ENCODE measurements at regions not wholly inside any gene's neighbourhood (a gene's known extent, or its start where the extent isn't known, plus 50 kb on each side); places are given as distances from the start of the nearest gene placed in this dataset.

- H3K4me1 ChIP-seq (ENCODE audit: control insufficient read depth, insufficient read depth, low read length), result peaks cover 3% of the 10 kb centered on the region
- no peak overlapping the region for H3K4me3 ChIP-seq (ENCODE audit: low read depth, low read length)
- no peak for DNase-seq (ENCODE audit: low read depth in 4 of 6, low spot score in 6 of 6)
- H3K36me3 ChIP-seq (ENCODE audit: control insufficient read depth, insufficient read depth, low read length), result no peaks in the 10 kb centered on the region
- WGBS (ENCODE audit: insufficient coverage), result 69% methylated on average over 4 of the region's 6 CpGs
- no peak overlapping the region for H3K27ac ChIP-seq (ENCODE audit: low read depth, low read length)
- peaks cover 2% of the 10 kb centered on the region for H3K9me3 ChIP-seq (ENCODE audit: control insufficient read depth, insufficient read depth, low read length)
- H3K27me3 ChIP-seq (ENCODE audit: control insufficient read depth, insufficient read depth, low read length), result peaks cover 7% of the 10 kb centered on the region
Observed at GRCh38 chr12:114302606-114303315, 103.2 kb downstream of the TBX5 start.

DNA sequence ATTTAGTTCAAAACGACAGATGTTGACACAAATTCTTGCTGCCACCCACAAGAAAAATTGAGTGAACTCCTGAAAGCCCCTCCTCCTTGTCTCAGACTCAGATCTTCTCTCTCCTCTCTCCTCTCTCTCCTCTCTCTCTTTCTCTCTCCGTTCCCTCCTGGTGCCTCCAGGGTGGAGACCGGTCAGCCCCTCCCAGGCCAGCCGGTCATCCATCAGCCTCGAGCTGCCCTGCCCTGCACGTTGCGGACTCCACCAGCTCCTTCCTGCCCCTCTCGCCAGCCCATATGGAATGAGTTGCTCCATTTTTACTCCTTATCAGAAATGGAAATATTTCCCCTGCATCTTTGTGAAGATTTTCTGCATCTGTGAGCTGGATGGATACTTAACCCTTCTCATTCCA, 103.8 kb downstream of the TBX5 start:
- peaks cover 2% of the 10 kb centered on the region for H3K9me3 ChIP-seq (ENCODE audit: control insufficient read depth, insufficient read depth, low read length)
- no peak overlapping the region for H3K4me3 ChIP-seq (ENCODE audit: low read depth, low read length)
- 9% methylated on average over 8 of the region's 8 CpGs for WGBS (ENCODE audit: insufficient coverage)
- H3K4me1 ChIP-seq (ENCODE audit: control insufficient read depth, insufficient read depth, low read length), result peaks cover 3% of the 10 kb centered on the region
- no peaks in the 10 kb centered on the region for H3K36me3 ChIP-seq (ENCODE audit: control insufficient read depth, insufficient read depth, low read length)
- peak in 1 of 6 donors; percentile 15 for DNase-seq (ENCODE audit: low read depth in 4 of 6, low spot score in 6 of 6)
- H3K27ac ChIP-seq (ENCODE audit: low read depth, low read length), result no peak overlapping the region
- H3K27me3 ChIP-seq (ENCODE audit: control insufficient read depth, insufficient read depth, low read length), result peaks cover 7% of the 10 kb centered on the region

DNA sequence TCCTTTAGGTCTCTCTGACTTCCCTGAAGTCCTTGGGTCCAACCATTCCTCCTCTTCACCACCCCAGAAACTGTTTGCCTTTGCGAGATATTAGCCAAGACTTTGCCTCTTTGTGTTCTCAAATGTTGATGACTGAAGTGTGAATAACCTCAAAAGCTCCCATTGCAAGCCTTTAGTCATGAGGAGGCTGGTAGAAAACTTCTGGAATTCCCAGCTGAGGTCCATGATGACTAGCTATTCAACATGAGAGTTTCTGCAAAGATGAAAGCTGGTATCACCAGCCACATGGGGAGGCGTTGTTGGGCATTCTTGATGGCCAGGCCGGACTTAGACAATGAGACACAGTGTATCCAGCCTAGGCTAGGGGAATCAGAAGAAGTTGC, 111.7 kb downstream of the TBX5 start:
- no peaks in the 10 kb centered on the region for H3K4me1 ChIP-seq (ENCODE audit: control insufficient read depth, insufficient read depth, low read length)
- no peak overlapping the region for H3K4me3 ChIP-seq (ENCODE audit: low read depth, low read length)
- H3K27me3 ChIP-seq (ENCODE audit: control insufficient read depth, insufficient read depth, low read length), result peaks cover 3% of the 10 kb centered on the region
- H3K27ac ChIP-seq (ENCODE audit: low read depth, low read length), result no peak overlapping the region
- DNase-seq (ENCODE audit: low read depth in 4 of 6, low spot score in 6 of 6), result no peak
- H3K36me3 ChIP-seq (ENCODE audit: control insufficient read depth, insufficient read depth, low read length), result no peaks in the 10 kb centered on the region
- WGBS (ENCODE audit: insufficient coverage), result 83% methylated on average over 1 of the region's 3 CpGs
- H3K9me3 ChIP-seq (ENCODE audit: control insufficient read depth, insufficient read depth, low read length), result no peaks in the 10 kb centered on the region

DNA sequence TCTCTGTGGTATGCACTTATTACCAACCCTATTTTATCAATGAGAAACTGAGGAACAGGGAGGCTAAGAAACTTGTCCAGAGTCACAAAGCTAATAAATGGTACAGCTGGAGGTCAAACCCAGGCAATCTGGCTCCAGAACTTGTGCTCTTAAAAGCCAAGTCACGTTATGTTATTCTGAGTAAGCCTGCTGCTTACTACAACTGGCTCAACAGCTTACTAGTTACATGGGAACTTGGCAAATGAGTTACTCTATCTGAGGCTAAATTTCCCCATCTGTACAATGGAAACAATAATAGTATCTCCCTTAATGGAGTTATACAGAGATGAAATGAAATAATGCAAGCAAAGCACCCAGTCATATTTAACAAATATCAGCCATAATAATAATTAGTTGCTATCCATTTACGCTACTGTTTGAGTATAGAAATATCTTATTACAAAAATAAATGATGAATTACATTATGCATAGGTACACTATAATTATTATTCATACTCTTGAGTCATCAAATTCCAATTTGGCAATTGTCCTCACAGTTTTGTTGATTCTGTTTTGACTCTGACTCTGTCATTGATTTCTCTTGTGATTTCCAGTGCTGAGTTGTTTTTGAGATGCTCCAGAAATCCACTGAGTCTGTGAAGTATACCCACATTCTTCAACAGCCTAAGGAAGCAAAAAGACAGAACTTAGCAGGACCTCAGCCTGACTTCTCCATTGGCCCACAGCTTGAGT, 112.2 kb downstream of the TBX5 start:
- Histone ChIP-seq H3K27ac (ENCODE audit: low read depth, low read length) (no peak overlapping the region), H3K4me1 (ENCODE audit: control insufficient read depth, insufficient read depth, low read length) (no peaks in the 10 kb centered on the region), H3K4me3 (ENCODE audit: low read depth, low read length) (no peak overlapping the region), H3K36me3 (ENCODE audit: control insufficient read depth, insufficient read depth, low read length) (no peaks in the 10 kb centered on the region), H3K27me3 (ENCODE audit: control insufficient read depth, insufficient read depth, low read length) (peaks cover 3% of the 10 kb centered on the region), H3K9me3 (ENCODE audit: control insufficient read depth, insufficient read depth, low read length) (no peaks in the 10 kb centered on the region)
- WGBS (ENCODE audit: insufficient coverage), result no CpG with 5 or more reads among the region's 2 CpGs
- DNase-seq (ENCODE audit: low read depth in 4 of 6, low spot score in 6 of 6), result no peak

- Histone ChIP-seq H3K9me3 (ENCODE audit: control insufficient read depth, insufficient read depth, low read length) (no peaks in the 10 kb centered on the region), H3K27me3 (ENCODE audit: control insufficient read depth, insufficient read depth, low read length) (peaks cover 3% of the 10 kb centered on the region), H3K36me3 (ENCODE audit: control insufficient read depth, insufficient read depth, low read length) (no peaks in the 10 kb centered on the region), H3K4me3 (ENCODE audit: low read depth, low read length) (no peak overlapping the region), H3K4me1 (ENCODE audit: control insufficient read depth, insufficient read depth, low read length) (no peaks in the 10 kb centered on the region), H3K27ac (ENCODE audit: low read depth, low read length) (no peak overlapping the region)
- no peak for DNase-seq (ENCODE audit: low read depth in 4 of 6, low spot score in 6 of 6)
- 67% methylated on average over 1 of the region's 3 CpGs for WGBS (ENCODE audit: insufficient coverage)
Observed at GRCh38 chr12:114293073-114293472, 112.9 kb downstream of the TBX5 start.

DNA sequence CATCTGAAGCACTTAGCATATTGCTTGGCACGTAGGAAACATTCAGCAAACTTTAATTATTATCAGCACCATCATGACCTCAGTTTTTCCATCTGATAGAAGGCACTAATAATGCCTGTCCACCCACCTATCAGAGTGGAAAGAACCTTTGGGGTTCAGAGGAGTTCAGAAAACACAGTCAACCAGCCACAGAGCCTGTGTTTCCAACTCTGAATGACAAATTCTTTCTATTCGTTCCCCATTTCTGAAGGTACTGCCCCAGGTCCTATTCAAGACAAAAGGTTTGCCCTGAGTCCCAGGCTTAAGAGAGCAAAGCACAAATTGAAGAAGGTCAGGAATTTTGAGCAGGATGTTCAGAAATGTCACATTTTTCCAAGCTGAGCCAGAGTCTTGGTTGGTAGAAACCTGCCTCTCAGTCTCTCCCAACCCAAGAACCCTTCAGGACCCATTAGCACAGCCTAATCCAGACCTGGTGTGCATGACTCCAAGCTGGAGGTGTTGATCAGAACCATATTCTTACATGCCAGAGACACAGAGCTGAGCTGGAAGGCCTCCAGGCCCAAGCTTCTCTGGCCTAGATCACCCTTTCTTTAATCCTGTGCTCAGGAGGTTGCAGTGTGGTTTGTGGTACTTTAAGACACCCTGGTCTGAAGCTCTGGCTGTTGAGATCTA, 114.4 kb downstream of the TBX5 start:
- Histone ChIP-seq H3K36me3 (ENCODE audit: control insufficient read depth, insufficient read depth, low read length) (no peaks in the 10 kb centered on the region), H3K4me3 (ENCODE audit: low read depth, low read length) (no peak overlapping the region)
- WGBS (ENCODE audit: insufficient coverage), result 80% methylated on average over 1 of the region's 2 CpGs

GRCh38 chr12:114287821-114288525, 118.0 kb downstream of the TBX5 start:
- WGBS (ENCODE audit: insufficient coverage), result 20% methylated on average over 1 of the region's 3 CpGs
- Histone ChIP-seq H3K4me3 (ENCODE audit: low read depth, low read length) (no peak overlapping the region), H3K9me3 (ENCODE audit: control insufficient read depth, insufficient read depth, low read length) (no peaks in the 10 kb centered on the region), H3K4me1 (ENCODE audit: control insufficient read depth, insufficient read depth, low read length) (no peaks in the 10 kb centered on the region), H3K27me3 (ENCODE audit: control insufficient read depth, insufficient read depth, low read length) (peaks cover 3% of the 10 kb centered on the region), H3K36me3 (ENCODE audit: control insufficient read depth, insufficient read depth, low read length) (no peaks in the 10 kb centered on the region), H3K27ac (ENCODE audit: low read depth, low read length) (no peak overlapping the region)
- DNase-seq (ENCODE audit: low read depth in 4 of 6, low spot score in 6 of 6), result peak in 1 of 6 donors; percentile 12

More for the DNA sequence above, 114.4 kb downstream of the TBX5 start:
- no peak for DNase-seq (ENCODE audit: low read depth in 4 of 6, low spot score in 6 of 6)
- H3K9me3 ChIP-seq (ENCODE audit: control insufficient read depth, insufficient read depth, low read length), result no peaks in the 10 kb centered on the region
- H3K27ac ChIP-seq (ENCODE audit: low read depth, low read length), result no peak overlapping the region
- no peaks in the 10 kb centered on the region for H3K4me1 ChIP-seq (ENCODE audit: control insufficient read depth, insufficient read depth, low read length)
- H3K27me3 ChIP-seq (ENCODE audit: control insufficient read depth, insufficient read depth, low read length), result peaks cover 3% of the 10 kb centered on the region

- H3K27me3 ChIP-seq (ENCODE audit: control insufficient read depth, insufficient read depth, low read length), result no peaks in the 10 kb centered on the region
- H3K27ac ChIP-seq (ENCODE audit: low read depth, low read length), result no peak overlapping the region
- H3K4me1 ChIP-seq (ENCODE audit: control insufficient read depth, insufficient read depth, low read length), result no peaks in the 10 kb centered on the region
- H3K9me3 ChIP-seq (ENCODE audit: control insufficient read depth, insufficient read depth, low read length), result no peaks in the 10 kb centered on the region
- no CpG with 5 or more reads among the region's 2 CpGs for WGBS (ENCODE audit: insufficient coverage)
- H3K4me3 ChIP-seq (ENCODE audit: low read depth, low read length), result no peak overlapping the region
- DNase-seq (ENCODE audit: low read depth in 4 of 6, low spot score in 6 of 6), result no peak
- no peaks in the 10 kb centered on the region for H3K36me3 ChIP-seq (ENCODE audit: control insufficient read depth, insufficient read depth, low read length)
Observed at GRCh38 chr12:114286145-114286544, 119.8 kb downstream of the TBX5 start.

DNA sequence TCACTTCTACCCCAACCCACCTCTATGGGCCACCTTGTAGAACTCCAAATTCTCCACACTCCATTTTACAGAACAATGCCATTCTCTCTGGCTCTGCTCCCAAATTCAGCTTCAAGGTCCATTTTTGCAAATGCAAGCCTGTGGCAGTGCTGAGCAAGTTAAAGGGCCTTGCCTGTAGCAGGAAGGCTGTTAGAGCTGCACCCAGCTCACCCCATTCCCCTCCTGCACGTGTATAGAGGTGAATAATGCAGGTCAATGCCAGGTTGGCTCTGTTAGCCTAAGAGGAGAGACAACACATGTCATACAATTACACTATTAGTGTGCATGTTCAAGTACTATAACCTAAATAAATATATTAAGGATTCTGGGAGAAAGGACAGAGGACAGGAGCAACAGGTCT, 120.4 kb downstream of the TBX5 start:
- no peak overlapping the region for H3K27ac ChIP-seq (ENCODE audit: low read depth, low read length)
- no peaks in the 10 kb centered on the region for H3K36me3 ChIP-seq (ENCODE audit: control insufficient read depth, insufficient read depth, low read length)
- H3K4me1 ChIP-seq (ENCODE audit: control insufficient read depth, insufficient read depth, low read length), result no peaks in the 10 kb centered on the region
- no peaks in the 10 kb centered on the region for H3K9me3 ChIP-seq (ENCODE audit: control insufficient read depth, insufficient read depth, low read length)
- no peak overlapping the region for H3K4me3 ChIP-seq (ENCODE audit: low read depth, low read length)
- no peak for DNase-seq (ENCODE audit: low read depth in 4 of 6, low spot score in 6 of 6)
- no peaks in the 10 kb centered on the region for H3K27me3 ChIP-seq (ENCODE audit: control insufficient read depth, insufficient read depth, low read length)
- no CpG with 5 or more reads among the region's 1 CpG for WGBS (ENCODE audit: insufficient coverage)
